Spleen (tissue), 7 donors: ENCODE measurements at regions not wholly inside any gene's neighbourhood (a gene's known extent, or its start where the extent isn't known, plus 50 kb on each side); places are given as distances from the start of the nearest gene placed in this dataset.

Experiments used
- POLR2A ChIP-seq, 3 donors: fragments of 450-650 bp; IDR thresholded peaks; one replicate each; pipeline ENCODE4 v1.5.1; 2017; ENCODE audit warnings: antibody characterized with exemption in 3 of 3, mild to moderate bottlenecking in 1 of 3
- TF ChIP-seq, protein P1 (sequence below), 11 experiments: fragments of 200-600 bp in 7 of 11; fragments of 450-650 bp in 4 of 11; sonication (generic) in 4 of 11; IDR thresholded peaks in 8 of 11; conservative IDR thresholded peaks in 3 of 11; 1 replicate in 7 of 11; 2 replicates in 4 of 11; pipeline versions ENCODE4 v1.4.0 to v1.8.0; 2016 to 2021; ENCODE audit warnings: antibody characterized with exemption in 11 of 11, inconsistent platforms in 4 of 11, mild to moderate bottlenecking in 1 of 11
- donor health status: DM: no; HTN: no; CAD: no; lungs with moderate emphysema.
- donor health status: DM: no; HTN: no; CAD: no.
- donor health status: DM: no; HTN: no; CAD: no.

GRCh38 chr10:36496758-36497157, 628.6 kb upstream of the ANKRD30A start:
- TF ChIP-seq, protein P1, sequence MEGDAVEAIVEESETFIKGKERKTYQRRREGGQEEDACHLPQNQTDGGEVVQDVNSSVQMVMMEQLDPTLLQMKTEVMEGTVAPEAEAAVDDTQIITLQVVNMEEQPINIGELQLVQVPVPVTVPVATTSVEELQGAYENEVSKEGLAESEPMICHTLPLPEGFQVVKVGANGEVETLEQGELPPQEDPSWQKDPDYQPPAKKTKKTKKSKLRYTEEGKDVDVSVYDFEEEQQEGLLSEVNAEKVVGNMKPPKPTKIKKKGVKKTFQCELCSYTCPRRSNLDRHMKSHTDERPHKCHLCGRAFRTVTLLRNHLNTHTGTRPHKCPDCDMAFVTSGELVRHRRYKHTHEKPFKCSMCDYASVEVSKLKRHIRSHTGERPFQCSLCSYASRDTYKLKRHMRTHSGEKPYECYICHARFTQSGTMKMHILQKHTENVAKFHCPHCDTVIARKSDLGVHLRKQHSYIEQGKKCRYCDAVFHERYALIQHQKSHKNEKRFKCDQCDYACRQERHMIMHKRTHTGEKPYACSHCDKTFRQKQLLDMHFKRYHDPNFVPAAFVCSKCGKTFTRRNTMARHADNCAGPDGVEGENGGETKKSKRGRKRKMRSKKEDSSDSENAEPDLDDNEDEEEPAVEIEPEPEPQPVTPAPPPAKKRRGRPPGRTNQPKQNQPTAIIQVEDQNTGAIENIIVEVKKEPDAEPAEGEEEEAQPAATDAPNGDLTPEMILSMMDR (IDR thresholded peaks at IDR 0.05 in 8 of 11, conservative IDR thresholded peaks at IDR 0.05 in 3 of 11), result no peak
- no peak for TF ChIP-seq POLR2A (IDR thresholded peaks at IDR 0.05)
